ENCODE measurements at regions not wholly inside any gene's neighbourhood (a gene's known extent, or its start where the extent isn't known, plus 50 kb on each side); places are given as distances from the start of the nearest gene placed in this dataset.

DNA sequence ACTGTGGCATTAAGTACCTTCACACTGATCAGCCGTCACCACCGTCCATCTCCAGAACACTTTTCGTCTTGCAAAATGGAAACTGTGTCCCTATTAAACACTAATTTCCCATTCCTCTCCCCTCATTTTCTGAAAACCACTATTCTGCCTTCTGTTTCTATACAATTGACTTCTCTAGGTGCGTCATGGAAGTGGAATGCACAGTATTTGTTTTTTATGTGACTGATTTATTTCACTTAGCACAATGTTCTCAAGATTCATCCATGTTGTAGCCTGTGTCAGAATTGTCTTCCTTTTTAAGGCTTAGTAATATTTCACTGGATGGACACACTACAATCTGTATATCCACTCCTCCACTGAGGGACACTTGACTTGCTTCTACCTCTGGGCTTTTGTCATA, 53.8 kb upstream of the PDE10A start:
- no peak for DNase-seq (ENCODE audit: low spot score)

- DNase-seq (ENCODE audit: low spot score): no peak
These were observed 52.4 kb upstream of the PDE10A start for GRCh38 chr6:165715428-165715827.

GRCh38 chr6:165714907-165715306, 51.9 kb upstream of the PDE10A start:
- DNase-seq (ENCODE audit: low spot score): no peak

- DNase-seq (ENCODE audit: low spot score): no peak
These were observed 50.9 kb upstream of the PDE10A start for GRCh38 chr6:165713845-165714466.
